D721Med (cell line): ENCODE measurements at regions not wholly inside any gene's neighbourhood (a gene's known extent, or its start where the extent isn't known, plus 50 kb on each side); places are given as distances from the start of the nearest gene placed in this dataset.

ENCODE experiments used
- DNase-seq: peaks from one replicate; pipeline ENCODE4 v3.0.0; 2011; ENCODE audit warnings: low spot score; ENCODE audit not compliant: insufficient read length
- FAIRE-seq: peaks from 2 replicates; lab custom pipeline; 2011; peaks lifted over from hg19 to GRCh38; lab: Jason Lieb, UNC
- TF ChIP-seq, protein P1 (sequence below): IDR thresholded peaks from 2 replicates; pipeline ENCODE4 v1.5.1; 2012; ENCODE audit warnings: mild to moderate bottlenecking, control low read depth; ENCODE audit not compliant: insufficient read depth; ENCODE audit errors: missing control alignments

DNA sequence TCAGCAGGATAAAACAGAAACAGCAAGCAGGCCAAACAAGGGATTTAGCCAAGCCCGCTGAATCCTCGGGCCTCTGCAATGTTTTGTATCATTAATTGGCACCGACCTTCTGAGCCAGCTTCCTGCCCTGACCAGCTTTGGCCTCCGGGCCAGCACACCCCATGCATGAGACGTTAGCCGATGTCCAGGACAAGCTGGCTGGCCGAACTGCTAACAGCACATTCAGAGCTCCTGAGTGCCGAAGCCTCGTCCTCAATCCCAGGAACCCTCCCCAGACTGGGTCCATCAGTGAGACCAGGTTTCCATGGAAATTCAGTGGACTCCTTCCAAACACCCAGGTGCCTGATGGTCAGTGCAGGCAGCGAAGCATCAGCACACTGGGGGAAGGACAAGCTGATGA lies 134.3 kb upstream of the PFKP start:
- TF ChIP-seq, protein P1, sequence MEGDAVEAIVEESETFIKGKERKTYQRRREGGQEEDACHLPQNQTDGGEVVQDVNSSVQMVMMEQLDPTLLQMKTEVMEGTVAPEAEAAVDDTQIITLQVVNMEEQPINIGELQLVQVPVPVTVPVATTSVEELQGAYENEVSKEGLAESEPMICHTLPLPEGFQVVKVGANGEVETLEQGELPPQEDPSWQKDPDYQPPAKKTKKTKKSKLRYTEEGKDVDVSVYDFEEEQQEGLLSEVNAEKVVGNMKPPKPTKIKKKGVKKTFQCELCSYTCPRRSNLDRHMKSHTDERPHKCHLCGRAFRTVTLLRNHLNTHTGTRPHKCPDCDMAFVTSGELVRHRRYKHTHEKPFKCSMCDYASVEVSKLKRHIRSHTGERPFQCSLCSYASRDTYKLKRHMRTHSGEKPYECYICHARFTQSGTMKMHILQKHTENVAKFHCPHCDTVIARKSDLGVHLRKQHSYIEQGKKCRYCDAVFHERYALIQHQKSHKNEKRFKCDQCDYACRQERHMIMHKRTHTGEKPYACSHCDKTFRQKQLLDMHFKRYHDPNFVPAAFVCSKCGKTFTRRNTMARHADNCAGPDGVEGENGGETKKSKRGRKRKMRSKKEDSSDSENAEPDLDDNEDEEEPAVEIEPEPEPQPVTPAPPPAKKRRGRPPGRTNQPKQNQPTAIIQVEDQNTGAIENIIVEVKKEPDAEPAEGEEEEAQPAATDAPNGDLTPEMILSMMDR = no peak
- DNase-seq = no peak
- no peak for FAIRE-seq

DNA sequence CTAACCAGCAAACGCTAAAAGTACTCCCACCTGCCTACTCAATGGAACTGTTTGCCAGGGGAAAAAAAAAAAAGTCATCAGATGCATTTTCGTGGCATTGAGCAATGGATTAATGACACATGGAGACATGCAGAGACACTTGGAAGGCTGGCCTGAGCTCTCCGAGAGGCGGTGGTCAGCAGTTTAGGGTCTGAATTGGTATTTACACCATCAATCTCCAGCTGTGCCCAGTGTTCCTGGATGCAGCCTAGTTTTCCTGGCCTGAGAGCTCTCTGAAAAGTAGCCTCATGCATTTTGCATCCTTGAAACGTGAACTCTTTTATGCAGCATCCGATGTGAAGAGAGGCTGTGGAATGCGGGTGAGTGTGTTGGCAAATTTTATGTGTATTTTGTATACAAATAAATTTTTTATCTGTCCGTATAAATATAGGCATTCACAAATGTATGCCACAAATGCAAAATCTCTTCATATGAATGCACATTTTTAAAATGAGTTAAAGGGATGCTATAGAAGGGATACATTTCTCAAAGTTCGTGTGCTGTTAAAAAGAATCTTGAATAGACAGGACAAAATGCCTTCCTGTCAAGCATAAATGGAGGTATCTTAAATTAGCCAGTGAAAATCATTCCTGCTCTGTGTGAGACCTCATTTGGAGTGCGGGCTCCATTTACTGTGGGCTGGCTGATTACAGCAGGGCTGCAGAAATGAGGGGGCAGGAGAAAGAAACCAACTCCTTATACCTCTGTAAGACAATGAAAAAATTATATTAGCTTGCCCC lies 137.7 kb upstream of the PFKP start:
- TF ChIP-seq, protein P1 = no peak
- no peak for DNase-seq
- no peak for FAIRE-seq

DNA sequence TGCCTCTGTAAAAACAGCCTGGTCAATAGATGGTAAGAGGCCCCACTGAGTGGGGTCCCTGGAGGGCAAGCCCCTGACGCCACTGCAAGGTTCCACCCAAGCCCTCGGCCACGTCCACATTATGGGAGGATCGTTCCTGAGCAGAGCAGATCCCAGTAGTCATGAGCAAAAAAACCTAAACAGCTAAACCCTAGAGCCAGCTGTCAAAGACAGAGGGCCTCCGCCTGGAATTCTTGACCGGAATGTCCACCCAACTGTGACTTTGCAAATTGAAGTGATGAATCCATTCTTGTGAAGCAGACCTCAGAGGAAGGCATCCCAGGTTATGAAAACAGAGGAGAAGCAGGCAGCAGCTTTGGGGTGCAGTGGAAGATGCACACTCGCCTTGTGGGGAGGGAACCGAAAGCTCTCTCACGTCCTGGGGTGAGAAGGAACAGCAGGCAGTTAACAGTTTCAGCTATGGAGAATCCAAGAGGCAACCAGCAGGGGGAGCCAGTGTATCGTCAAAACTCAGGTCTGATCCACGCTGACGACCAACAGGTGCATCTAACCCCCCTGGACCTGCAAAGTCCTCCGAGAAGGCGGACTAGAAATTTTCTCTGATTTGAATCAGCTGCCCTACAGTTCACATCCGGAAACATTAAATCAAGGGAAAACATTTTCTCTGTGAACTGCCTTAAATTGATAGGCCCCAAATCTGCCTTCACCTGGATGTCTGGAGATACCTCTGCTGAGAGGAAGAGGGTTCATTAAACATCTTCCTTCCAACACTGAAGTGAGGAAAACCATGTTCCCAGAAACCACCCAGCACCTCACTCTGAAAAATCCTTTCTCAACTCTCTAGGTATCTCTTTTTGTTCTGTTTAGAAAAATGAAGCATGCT lies 139.1 kb upstream of the PFKP start:
- no peak for FAIRE-seq

DNA sequence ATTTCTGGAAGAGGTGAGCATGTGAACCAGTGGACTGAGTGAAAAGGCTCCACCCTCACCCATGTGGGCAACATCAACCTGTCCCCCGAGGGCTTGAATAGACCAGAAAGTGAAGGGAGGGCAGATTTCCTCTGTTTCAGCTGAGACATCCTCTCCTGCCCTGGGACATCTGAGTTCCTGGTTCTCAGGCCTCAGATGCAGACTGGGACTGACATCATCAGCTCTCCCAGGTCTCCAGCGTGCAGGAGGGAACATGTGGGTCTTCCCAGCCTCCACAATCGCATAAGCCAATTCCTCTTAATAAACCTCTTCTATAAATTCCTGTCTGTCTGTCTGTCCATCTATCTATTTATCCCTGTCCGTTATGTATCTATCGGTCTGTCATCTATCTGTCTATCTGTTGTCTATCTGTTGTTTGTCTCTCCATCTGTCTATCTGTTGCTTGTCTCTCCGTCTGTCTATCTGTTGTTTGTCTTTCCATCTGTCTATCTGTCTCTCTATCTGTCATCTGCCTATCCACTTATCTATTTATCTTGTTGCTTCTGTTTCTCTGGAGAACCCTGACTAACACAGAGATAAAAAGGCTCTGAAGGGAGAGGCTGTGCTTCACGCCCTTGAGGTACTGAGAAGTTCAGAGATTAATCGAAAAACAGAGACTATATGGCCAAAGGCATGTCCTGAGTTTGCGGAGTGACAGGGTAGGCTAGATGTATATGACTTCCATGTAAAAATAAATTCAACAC lies 140.3 kb upstream of the PFKP start:
- TF ChIP-seq, protein P1 = no peak
- DNase-seq (no peak), FAIRE-seq (no peak)

More for the DNA sequence above, 139.1 kb upstream of the PFKP start:
- TF ChIP-seq, protein P1 = peak; percentile 81
- peak; percentile 82 for DNase-seq

DNA sequence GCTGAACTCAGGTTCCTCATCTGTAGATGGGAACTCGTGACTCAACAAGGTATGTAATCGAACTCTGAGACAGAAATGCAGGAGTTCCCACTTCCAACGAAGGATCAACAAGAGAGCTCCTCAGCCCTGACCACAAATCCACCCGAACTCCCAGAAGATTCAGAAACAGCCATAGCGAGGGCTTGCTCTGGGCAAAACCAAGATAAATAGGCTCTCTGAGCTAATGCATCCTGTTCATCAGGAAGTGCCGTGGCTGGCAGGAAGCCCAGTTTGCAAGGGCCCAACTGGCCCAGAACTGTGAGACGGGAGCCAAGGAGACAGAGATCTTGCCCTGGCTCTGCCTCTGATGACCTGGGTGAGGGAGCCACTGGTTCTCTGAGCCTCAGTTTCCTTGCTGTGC lies 141.7 kb upstream of the PFKP start:
- FAIRE-seq = no peak
- TF ChIP-seq, protein P1 = no peak
- no peak for DNase-seq

DNA sequence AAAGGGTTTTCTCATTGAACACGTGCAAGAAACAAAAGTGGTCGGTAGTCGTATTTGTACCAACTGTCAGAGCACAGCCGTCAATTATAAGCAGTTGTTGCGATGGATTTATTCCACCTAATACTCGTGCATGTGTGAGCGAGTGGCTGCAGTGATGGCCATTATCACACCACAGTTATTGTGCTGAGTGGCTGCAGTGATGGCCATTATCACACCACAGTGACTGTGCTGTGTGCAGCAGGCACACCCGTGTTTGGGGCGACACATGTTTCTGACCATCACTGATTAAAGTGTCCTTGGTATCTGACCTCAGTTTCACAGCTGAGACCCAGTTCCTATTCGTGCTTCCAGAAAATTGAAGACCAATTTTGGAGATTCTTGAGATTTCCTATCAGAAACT lies 142.9 kb upstream of the PFKP start:
- TF ChIP-seq, protein P1 = no peak
- no peak for FAIRE-seq
- DNase-seq = no peak
